Upper lobe of left lung (tissue), 4 donors: ENCODE measurements at regions not wholly inside any gene's neighbourhood (a gene's known extent, or its start where the extent isn't known, plus 50 kb on each side); places are given as distances from the start of the nearest gene placed in this dataset.

Experiments
- EP300 ChIP-seq, 4 donors: sonication (generic); formaldehyde crosslinking; IDR thresholded peaks; one replicate each; pipeline ENCODE4 v1.5.1; 2017; ENCODE audit warnings: antibody characterized with exemption in 4 of 4, control low read depth in 2 of 4
- TF ChIP-seq, protein P1 (sequence below), 6 experiments: fragments of 450-650 bp in 4 of 6; fragments of 200-600 bp in 2 of 6; sonication (generic) in 2 of 6; IDR thresholded peaks; one replicate each; pipeline ENCODE4 v1.5.1; 2016 to 2019; ENCODE audit warnings: antibody characterized with exemption in 6 of 6

GRCh38 chr22:49186762-49187161 is 640.9 kb downstream of the BRD1 start:
- TF ChIP-seq, protein P1, sequence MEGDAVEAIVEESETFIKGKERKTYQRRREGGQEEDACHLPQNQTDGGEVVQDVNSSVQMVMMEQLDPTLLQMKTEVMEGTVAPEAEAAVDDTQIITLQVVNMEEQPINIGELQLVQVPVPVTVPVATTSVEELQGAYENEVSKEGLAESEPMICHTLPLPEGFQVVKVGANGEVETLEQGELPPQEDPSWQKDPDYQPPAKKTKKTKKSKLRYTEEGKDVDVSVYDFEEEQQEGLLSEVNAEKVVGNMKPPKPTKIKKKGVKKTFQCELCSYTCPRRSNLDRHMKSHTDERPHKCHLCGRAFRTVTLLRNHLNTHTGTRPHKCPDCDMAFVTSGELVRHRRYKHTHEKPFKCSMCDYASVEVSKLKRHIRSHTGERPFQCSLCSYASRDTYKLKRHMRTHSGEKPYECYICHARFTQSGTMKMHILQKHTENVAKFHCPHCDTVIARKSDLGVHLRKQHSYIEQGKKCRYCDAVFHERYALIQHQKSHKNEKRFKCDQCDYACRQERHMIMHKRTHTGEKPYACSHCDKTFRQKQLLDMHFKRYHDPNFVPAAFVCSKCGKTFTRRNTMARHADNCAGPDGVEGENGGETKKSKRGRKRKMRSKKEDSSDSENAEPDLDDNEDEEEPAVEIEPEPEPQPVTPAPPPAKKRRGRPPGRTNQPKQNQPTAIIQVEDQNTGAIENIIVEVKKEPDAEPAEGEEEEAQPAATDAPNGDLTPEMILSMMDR (IDR thresholded peaks at IDR 0.05) = no peak
- no peak for TF ChIP-seq EP300 (IDR thresholded peaks at IDR 0.05)
